Panc1 (cell line): ENCODE measurements at regions not wholly inside any gene's neighbourhood (a gene's known extent, or its start where the extent isn't known, plus 50 kb on each side); places are given as distances from the start of the nearest gene placed in this dataset.

Experiments used
- ATAC-seq: fragments of 200-7000 bp; cut with Tn5 transposase; 2 replicates; pipeline ENCODE4 v1.9.1; 2020; ENCODE audit warnings: mild to moderate bottlenecking, moderate library complexity
- BruUV-seq: library from RNA; stranded (reverse); fragments of 400-500 nt; replicated peaks from 2 replicates; lab custom pipeline; 2021; lab: Mats Ljungman, UMichigan
- CTCF ChIA-PET: fragments of 300-600 bp; sonication (Branson Sonifier 250); formaldehyde crosslinking; loops from one replicate; lab custom pipeline; 2022; ENCODE audit warnings: antibody characterized with exemption; lab: Charles Lee
- POLR2A ChIA-PET: fragments of 300-600 bp; sonication (Branson Sonifier 250); formaldehyde crosslinking; loops from one replicate; lab custom pipeline; 2022; ENCODE audit warnings: antibody characterized with exemption; lab: Charles Lee
- DNase-seq: peaks from one replicate; pipeline ENCODE4 v3.0.0-alpha.2; 2010; ENCODE audit warnings: low read depth, low spot score
- H3K27ac ChIP-seq: 2 replicates; pipeline ENCODE4 v1.5.1; 2011; ENCODE audit warnings: mild to moderate bottlenecking, low read length, inconsistent platforms
- H3K27me3 ChIP-seq: fragments of 200-500 bp; sonication (Bioruptor generic); 2 replicates; pipeline ENCODE4 v1.6.0; 2014; ENCODE audit warnings: low read length, inconsistent platforms; ENCODE audit not compliant: control insufficient read depth, insufficient read depth
- H3K36me3 ChIP-seq: fragments of 200-500 bp; sonication (Bioruptor generic); 2 replicates; pipeline ENCODE4 v1.5.1; 2014; ENCODE audit warnings: inconsistent platforms, mild to moderate bottlenecking, low read length, moderate library complexity; ENCODE audit not compliant: control insufficient read depth, insufficient read depth
- H3K4me1 ChIP-seq: 2 replicates; pipeline ENCODE4 v1.5.1; 2011; ENCODE audit warnings: inconsistent platforms, mild to moderate bottlenecking, low read length, moderate library complexity; ENCODE audit not compliant: control insufficient read depth, insufficient read depth
- H3K4me3 ChIP-seq, 2 experiments: 2 replicates each; pipeline ENCODE4 v1.5.1; 2011 to 2012; ENCODE audit warnings: low read depth in 2 of 2, low read length in 2 of 2, mild to moderate bottlenecking in 2 of 2, inconsistent platforms in 1 of 2, moderate library complexity in 1 of 2
- H3K9me3 ChIP-seq: fragments of 200-500 bp; sonication (Bioruptor generic); 2 replicates; pipeline ENCODE4 v1.5.1; 2014; ENCODE audit warnings: low read depth, mild to moderate bottlenecking, inconsistent platforms, low read length, moderate library complexity; ENCODE audit not compliant: control insufficient read depth, insufficient read depth
- CTCF ChIP-seq: fragments of 450-650 bp; IDR thresholded peaks from 2 replicates; pipeline ENCODE4 v1.5.1; 2017; ENCODE audit warnings: mild to moderate bottlenecking
- POLR2AphosphoS5 ChIP-seq: IDR thresholded peaks from 2 replicates; pipeline ENCODE4 v1.6.1; 2012; ENCODE audit warnings: mild to moderate bottlenecking, low read depth, low read length, moderate library complexity
- REST ChIP-seq, 2 experiments: IDR thresholded peaks; 2 replicates each; pipeline ENCODE4 v1.6.1; 2011 to 2012; ENCODE audit warnings: low read depth in 2 of 2, control low read depth in 1 of 2, low read length in 1 of 2, mild to moderate bottlenecking in 1 of 2, moderate library complexity in 1 of 2; ENCODE audit not compliant: insufficient read depth in 1 of 2
- SIN3A ChIP-seq: IDR thresholded peaks from 2 replicates; pipeline ENCODE4 v1.6.1; 2012; ENCODE audit warnings: low read depth, mild to moderate bottlenecking, low read length, moderate library complexity, borderline replicate concordance; ENCODE audit not compliant: insufficient read depth
- TCF7L2 ChIP-seq: IDR thresholded peaks from 2 replicates; pipeline ENCODE4 v1.6.1; 2011; ENCODE audit warnings: mild to moderate bottlenecking, low read depth, low read length, inconsistent platforms
- in situ Hi-C: cut with HindIII; loops from 2 replicates; pipeline ENCODE4 v1.10.0; 2016; ENCODE audit warnings: low sequenced_read_pairs, low pct_unique_long_range_greater_than_20kb
- intact Hi-C: fragments of 100-400 bp; cut with micrococcal nuclease; formaldehyde crosslinking; loops from one replicate; pipeline ENCODE4 v1.10.0; 2022; ENCODE audit not compliant: unreplicated experiment

GRCh38 chr12:115322275-115322674, 638.3 kb upstream of the TBX3 start:
- ATAC-seq: no peak
- POLR2A ChIA-PET: no interaction called here
- H3K27me3 ChIP-seq: no peaks in the 10 kb centered on the region; the same call in 1 of the 2 replicates
- no peaks in the 10 kb centered on the region for H3K9me3 ChIP-seq
- BruUV-seq: no TSS peak
- H3K36me3 ChIP-seq: no peaks in the 10 kb centered on the region
- H3K4me1 ChIP-seq: no peaks in the 10 kb centered on the region
- intact Hi-C loops (no loop called here), in situ Hi-C loops (no loop called here)
- DNase-seq: no peak
- no peak overlapping the region for H3K27ac ChIP-seq
- TF ChIP-seq CTCF (no peak), POLR2AphosphoS5 (no peak), REST (IDR thresholded peaks at IDR 0.05; ENCODE audit: insufficient read depth in 1 of 2, low read depth in 2 of 2, low read length in 1 of 2) (no peak), SIN3A (no peak), TCF7L2 (no peak)
- CTCF ChIA-PET: no interaction called here
- H3K4me3 ChIP-seq: no peak overlapping the region

- Histone ChIP-seq H3K36me3 (no peaks in the 10 kb centered on the region), H3K27ac (no peak overlapping the region), H3K27me3 (no peaks in the 10 kb centered on the region; the same call in 1 of the 2 replicates), H3K4me1 (no peaks in the 10 kb centered on the region), H3K9me3 (no peaks in the 10 kb centered on the region), H3K4me3 (no peak overlapping the region)
- intact Hi-C loops: no loop called here
- TF ChIP-seq TCF7L2: no peak
- no peak for TF ChIP-seq POLR2AphosphoS5
- no peak for TF ChIP-seq REST (IDR thresholded peaks at IDR 0.05; ENCODE audit: insufficient read depth in 1 of 2, low read depth in 2 of 2, low read length in 1 of 2)
- no peak for TF ChIP-seq CTCF
- TF ChIP-seq SIN3A: no peak
- ChIA-PET CTCF (no interaction called here), POLR2A (no interaction called here)
- ATAC-seq: no peak
- in situ Hi-C loops: no loop called here
- no peak for DNase-seq
- BruUV-seq: no TSS peak
Measured at GRCh38 chr12:115320967-115321366, 637.0 kb upstream of the TBX3 start.
